Upper lobe of left lung (tissue), 6 donors: ENCODE measurements at regions not wholly inside any gene's neighbourhood (a gene's known extent, or its start where the extent isn't known, plus 50 kb on each side); places are given as distances from the start of the nearest gene placed in this dataset.

Experiments used
- ATAC-seq, 2 donors: fragments of 200-7000 bp; cut with Tn5 transposase; one replicate each; pipeline ENCODE4 v1.9.1; 2022; ENCODE audit warnings: mild to moderate bottlenecking in 2 of 2, moderate library complexity in 2 of 2; ENCODE audit not compliant: low FRiP score in 2 of 2
- DNase-seq, 2 donors: peaks; one replicate each; pipeline ENCODE4 v3.0.0-alpha.2; 2019 to 2020
- H3K27ac ChIP-seq, 4 donors: fragments of 200-600 bp; sonication (generic); one replicate each; pipeline ENCODE4 v1.5.1; 2016 to 2019
- H3K27me3 ChIP-seq, 4 donors: fragments of 200-600 bp; sonication (generic); one replicate each; pipeline ENCODE4 v1.5.1; 2017 to 2019
- H3K36me3 ChIP-seq, 4 donors: fragments of 200-600 bp; sonication (generic); one replicate each; pipeline ENCODE4 v1.5.1; 2016 to 2019
- H3K4me1 ChIP-seq, 4 donors: fragments of 200-600 bp; sonication (generic); one replicate each; pipeline ENCODE4 v1.5.1; 2018 to 2019
- H3K4me3 ChIP-seq, 4 donors: fragments of 200-600 bp; sonication (generic); one replicate each; pipeline ENCODE4 v1.5.1; 2017 to 2019; ENCODE audit warnings: mild to moderate bottlenecking in 2 of 4, moderate library complexity in 1 of 4
- H3K9me3 ChIP-seq, 4 donors: fragments of 200-600 bp; sonication (generic); one replicate each; pipeline ENCODE4 v1.5.1; 2018 to 2019
- EP300 ChIP-seq, 4 donors: sonication (generic); formaldehyde crosslinking; IDR thresholded peaks; one replicate each; pipeline ENCODE4 v1.5.1; 2017; ENCODE audit warnings: antibody characterized with exemption in 4 of 4, control low read depth in 2 of 4
- POLR2A ChIP-seq, 4 donors: fragments of 450-650 bp; IDR thresholded peaks; one replicate each; pipeline ENCODE4 v1.5.1; 2016 to 2017; ENCODE audit warnings: antibody characterized with exemption in 4 of 4, mild to moderate bottlenecking in 2 of 4
- POLR2AphosphoS5 ChIP-seq, 2 donors: sonication (generic); formaldehyde crosslinking; IDR thresholded peaks; one replicate each; pipeline ENCODE4 v1.5.1; 2017; ENCODE audit warnings: antibody characterized with exemption in 2 of 2
- WGBS, 2 donors: methylation state at CpG; one replicate each; pipeline ENCODE4 v1.1.5; 2017 to 2018; 5-methylcytosine and 5-hydroxymethylcytosine counted together
- TF ChIP-seq, protein P1 (sequence below), 6 experiments: fragments of 450-650 bp in 4 of 6; fragments of 200-600 bp in 2 of 6; sonication (generic) in 2 of 6; IDR thresholded peaks; one replicate each; pipeline ENCODE4 v1.5.1; 2016 to 2019; ENCODE audit warnings: antibody characterized with exemption in 6 of 6
- donor health status: DM: no; HTN: no; CAD: no; lungs with moderate emphysema.
- donor health status: DM: no; HTN: yes; CAD: no; lungs with severe emphysema.

DNA sequence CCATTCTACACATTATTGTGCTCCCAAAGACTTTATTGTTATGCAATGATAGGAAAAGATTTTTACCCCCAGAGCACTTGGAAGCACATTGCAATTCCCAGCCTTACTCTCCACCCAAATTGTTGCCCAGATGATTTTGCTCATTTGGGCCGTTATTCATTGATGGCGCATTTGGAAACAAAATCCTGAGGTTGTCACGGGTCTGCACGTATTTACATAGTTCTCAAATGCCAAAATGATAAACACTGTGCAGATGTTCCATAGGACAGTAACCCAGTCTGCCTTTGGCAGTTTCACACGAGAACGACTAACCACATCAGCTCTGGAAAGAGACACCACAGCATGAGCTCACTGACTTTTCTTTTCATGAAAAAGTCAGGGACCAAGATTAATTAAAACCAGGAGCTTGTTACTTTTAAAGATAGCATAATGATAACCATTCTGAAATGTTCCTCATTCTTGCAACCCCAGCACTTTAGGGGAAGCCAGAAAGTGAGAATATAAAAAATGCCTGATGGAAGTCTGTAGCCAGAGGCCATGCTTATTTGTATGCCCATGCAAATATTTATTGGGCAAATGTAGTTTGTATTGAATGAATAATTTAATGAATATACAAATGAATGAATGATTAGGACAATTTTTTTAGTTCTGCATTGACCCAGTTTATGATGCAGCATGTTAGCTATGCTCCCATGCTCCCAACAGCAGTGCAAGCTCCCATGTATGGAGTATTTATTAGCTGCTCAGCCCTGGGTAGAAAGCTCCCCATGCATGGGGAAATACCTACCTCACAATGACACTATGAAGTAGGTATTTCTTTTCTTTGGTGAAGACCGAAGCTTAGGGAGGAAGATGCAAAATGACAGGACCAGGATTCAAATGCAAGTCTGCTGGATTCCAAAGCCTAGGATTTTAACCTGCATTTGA, 84.6 kb downstream of the MAIP1 start:
- ATAC-seq (peak in 1 of 2 donors; percentile 47), DNase-seq (no peak)
- no peaks in the 10 kb centered on the region for H3K36me3 ChIP-seq
- H3K4me3 ChIP-seq: no peak overlapping the region
- TF ChIP-seq EP300 (IDR thresholded peaks at IDR 0.05) (no peak), POLR2A (IDR thresholded peaks at IDR 0.05) (no peak), POLR2AphosphoS5 (IDR thresholded peaks at IDR 0.05) (no peak)
- TF ChIP-seq, protein P1, sequence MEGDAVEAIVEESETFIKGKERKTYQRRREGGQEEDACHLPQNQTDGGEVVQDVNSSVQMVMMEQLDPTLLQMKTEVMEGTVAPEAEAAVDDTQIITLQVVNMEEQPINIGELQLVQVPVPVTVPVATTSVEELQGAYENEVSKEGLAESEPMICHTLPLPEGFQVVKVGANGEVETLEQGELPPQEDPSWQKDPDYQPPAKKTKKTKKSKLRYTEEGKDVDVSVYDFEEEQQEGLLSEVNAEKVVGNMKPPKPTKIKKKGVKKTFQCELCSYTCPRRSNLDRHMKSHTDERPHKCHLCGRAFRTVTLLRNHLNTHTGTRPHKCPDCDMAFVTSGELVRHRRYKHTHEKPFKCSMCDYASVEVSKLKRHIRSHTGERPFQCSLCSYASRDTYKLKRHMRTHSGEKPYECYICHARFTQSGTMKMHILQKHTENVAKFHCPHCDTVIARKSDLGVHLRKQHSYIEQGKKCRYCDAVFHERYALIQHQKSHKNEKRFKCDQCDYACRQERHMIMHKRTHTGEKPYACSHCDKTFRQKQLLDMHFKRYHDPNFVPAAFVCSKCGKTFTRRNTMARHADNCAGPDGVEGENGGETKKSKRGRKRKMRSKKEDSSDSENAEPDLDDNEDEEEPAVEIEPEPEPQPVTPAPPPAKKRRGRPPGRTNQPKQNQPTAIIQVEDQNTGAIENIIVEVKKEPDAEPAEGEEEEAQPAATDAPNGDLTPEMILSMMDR (IDR thresholded peaks at IDR 0.05): no peak
- H3K27me3 ChIP-seq: no peaks in the 10 kb centered on the region
- no peaks in the 10 kb centered on the region for H3K9me3 ChIP-seq
- H3K27ac ChIP-seq: no peak overlapping the region
- 62 to 66% methylated on average over 7 of the region's 7 CpGs for WGBS, 2 donors
- no peaks in the 10 kb centered on the region for H3K4me1 ChIP-seq

DNA sequence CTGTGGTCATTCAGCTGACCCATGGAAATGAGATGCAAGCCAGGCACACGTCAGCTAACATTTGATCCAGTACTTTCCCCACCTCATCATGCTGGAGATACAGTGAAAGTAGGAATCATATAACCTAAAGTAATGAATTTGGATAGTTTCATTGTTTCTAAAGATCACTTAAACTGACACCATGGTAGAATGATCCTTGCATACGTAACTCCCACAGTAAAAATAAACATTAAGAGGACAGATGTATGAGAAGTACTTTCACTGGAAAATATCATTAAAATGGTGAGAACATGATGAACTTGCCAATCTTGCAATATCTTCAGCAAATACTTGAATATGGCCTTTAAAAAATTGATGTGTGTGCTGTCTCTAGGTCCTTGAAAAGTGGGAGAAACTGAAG, 85.4 kb downstream of the MAIP1 start:
- 79 to 85% methylated on average over 2 of the region's 2 CpGs for WGBS, 2 donors
- no peak for DNase-seq
- H3K27ac ChIP-seq: no peak overlapping the region
- no peaks in the 10 kb centered on the region for H3K36me3 ChIP-seq
- H3K9me3 ChIP-seq: peaks cover 0 to 4% (median 0%) of the 10 kb centered on the region in 4 donors
- ATAC-seq: no peak
- TF ChIP-seq POLR2AphosphoS5 (IDR thresholded peaks at IDR 0.05) (no peak), POLR2A (IDR thresholded peaks at IDR 0.05) (no peak), EP300 (IDR thresholded peaks at IDR 0.05) (no peak)
- TF ChIP-seq, protein P1 (IDR thresholded peaks at IDR 0.05): no peak
- H3K4me3 ChIP-seq: no peak overlapping the region
- no peaks in the 10 kb centered on the region for H3K4me1 ChIP-seq
- no peaks in the 10 kb centered on the region for H3K27me3 ChIP-seq

DNA sequence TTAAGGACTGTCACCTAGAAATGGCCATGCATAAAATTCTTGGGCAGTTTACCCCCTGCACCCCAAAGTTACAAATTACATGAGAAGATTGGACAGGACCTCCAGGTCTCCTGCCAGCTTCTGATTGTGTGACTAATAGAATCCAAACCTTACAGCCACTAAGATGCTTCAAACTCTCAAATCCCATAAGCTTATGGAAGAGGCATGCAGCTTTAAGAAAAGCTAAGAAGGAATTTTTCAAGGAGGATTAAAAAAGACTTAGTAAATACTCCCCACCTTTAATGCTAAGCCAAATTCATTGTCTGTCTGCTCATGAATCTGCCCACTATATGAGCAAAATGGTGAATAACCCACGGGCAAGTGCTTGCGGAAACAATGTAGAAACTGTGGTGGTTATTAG, 86.3 kb downstream of the MAIP1 start:
- WGBS, 2 donors: 84 to 95% methylated on average over 2 of the region's 2 CpGs
- no peak for DNase-seq

DNA sequence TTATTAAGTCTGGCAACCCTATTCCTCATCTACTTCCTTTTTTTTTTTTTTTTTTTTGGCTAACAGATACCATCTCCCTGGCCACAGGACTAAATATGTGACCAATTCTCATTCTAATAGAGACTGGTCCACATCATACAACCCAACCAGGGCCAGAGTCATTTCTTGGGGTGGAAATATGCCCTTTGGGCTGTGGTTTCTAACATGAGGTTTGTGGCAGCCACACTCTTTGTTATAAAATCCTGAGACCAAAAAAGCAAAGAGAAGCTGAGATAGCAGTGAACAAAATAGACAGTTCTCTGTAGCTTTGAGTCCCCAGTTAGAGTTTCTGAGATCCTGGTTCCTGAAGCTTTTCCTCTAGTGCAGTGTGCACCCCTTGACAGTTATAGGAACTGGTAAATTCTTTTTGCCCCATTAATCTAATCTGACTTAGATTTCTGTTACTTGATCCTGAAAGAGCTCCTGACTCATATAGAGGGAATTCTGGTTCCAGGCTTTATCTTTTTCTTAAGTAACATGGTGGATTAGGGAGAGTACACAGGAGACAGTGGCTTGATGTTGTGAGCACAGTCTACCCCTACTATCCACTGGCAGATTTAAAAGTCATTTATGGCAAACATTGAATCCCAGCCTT, 86.8 kb downstream of the MAIP1 start:
- H3K4me3 ChIP-seq: no peak overlapping the region
- H3K4me1 ChIP-seq: no peaks in the 10 kb centered on the region
- ATAC-seq: no peak
- no peak for DNase-seq
- no peaks in the 10 kb centered on the region for H3K36me3 ChIP-seq
- H3K9me3 ChIP-seq: peaks cover 0 to 4% (median 0%) of the 10 kb centered on the region in 4 donors
- no peaks in the 10 kb centered on the region for H3K27me3 ChIP-seq
- no peak overlapping the region for H3K27ac ChIP-seq
- TF ChIP-seq POLR2AphosphoS5 (IDR thresholded peaks at IDR 0.05) (no peak), POLR2A (IDR thresholded peaks at IDR 0.05) (no peak), EP300 (IDR thresholded peaks at IDR 0.05) (no peak)
- TF ChIP-seq, protein P1 (IDR thresholded peaks at IDR 0.05): no peak

More for the DNA sequence above, 86.3 kb downstream of the MAIP1 start:
- H3K36me3 ChIP-seq: no peaks in the 10 kb centered on the region
- no peak overlapping the region for H3K27ac ChIP-seq
- peaks cover 0 to 4% (median 0%) of the 10 kb centered on the region in 4 donors for H3K9me3 ChIP-seq
- no peak overlapping the region for H3K4me3 ChIP-seq
- no peaks in the 10 kb centered on the region for H3K4me1 ChIP-seq
- TF ChIP-seq EP300 (IDR thresholded peaks at IDR 0.05): no peak
- TF ChIP-seq, protein P1 (IDR thresholded peaks at IDR 0.05): no peak
- no peak for TF ChIP-seq POLR2AphosphoS5 (IDR thresholded peaks at IDR 0.05)
- TF ChIP-seq POLR2A (IDR thresholded peaks at IDR 0.05): no peak
- H3K27me3 ChIP-seq: no peaks in the 10 kb centered on the region
- no peak for ATAC-seq
